Tibial artery (tissue), 4 donors: ENCODE measurements at regions not wholly inside any gene's neighbourhood (a gene's known extent, or its start where the extent isn't known, plus 50 kb on each side); places are given as distances from the start of the nearest gene placed in this dataset.

Source experiments
- DNase-seq, 2 donors: peaks; one replicate each; pipeline ENCODE4 v3.0.0-alpha.2; 2019
- H3K27ac ChIP-seq, 2 donors: fragments of 200-600 bp; sonication (generic) in 1 of 2; 1 replicate in 1 of 2; 2 replicates in 1 of 2; pipeline ENCODE4 v1.5.1; 2018 to 2019; ENCODE audit warnings: mild to moderate bottlenecking in 1 of 2
- H3K27me3 ChIP-seq, 2 donors: fragments of 200-600 bp; sonication (generic) in 1 of 2; one replicate each; pipeline versions ENCODE4 v1.5.1 to v1.6.0; 2016 to 2019
- H3K36me3 ChIP-seq, 3 donors: fragments of 200-600 bp; sonication (generic) in 2 of 3; one replicate each; pipeline ENCODE4 v1.5.1; 2016 to 2019; ENCODE audit warnings: mild to moderate bottlenecking in 2 of 3
- H3K4me1 ChIP-seq, 4 donors: fragments of 200-600 bp; sonication (generic) in 2 of 4; 1 replicate in 3 of 4; 2 replicates in 1 of 4; pipeline ENCODE4 v1.5.1; 2016 to 2019
- H3K4me3 ChIP-seq, 2 donors: fragments of 200-600 bp; sonication (generic) in 1 of 2; 1 replicate in 1 of 2; 2 replicates in 1 of 2; pipeline ENCODE4 v1.5.1; 2018 to 2019; ENCODE audit warnings: mild to moderate bottlenecking in 2 of 2
- H3K9me3 ChIP-seq, 3 donors: fragments of 200-600 bp; sonication (generic) in 1 of 3; one replicate each; pipeline ENCODE4 v1.5.1; 2016 to 2019
- intact Hi-C: fragments of 100-400 bp; cut with DNase I; formaldehyde crosslinking; loops from one replicate; pipeline ENCODE4 v1.15.0; 2023; ENCODE audit warnings: low total_unique reads
- TF ChIP-seq, protein P1 (sequence below), 2 experiments: fragments of 200-600 bp in 1 of 2; fragments of 450-650 bp in 1 of 2; IDR thresholded peaks; one replicate each; pipeline ENCODE4 v1.5.1; 2017 to 2019; ENCODE audit warnings: antibody characterized with exemption in 2 of 2, mild to moderate bottlenecking in 1 of 2, moderate library complexity in 1 of 2

- no peaks in the 10 kb centered on the region for H3K36me3 ChIP-seq
- no peak overlapping the region for H3K27ac ChIP-seq
- TF ChIP-seq, protein P1, sequence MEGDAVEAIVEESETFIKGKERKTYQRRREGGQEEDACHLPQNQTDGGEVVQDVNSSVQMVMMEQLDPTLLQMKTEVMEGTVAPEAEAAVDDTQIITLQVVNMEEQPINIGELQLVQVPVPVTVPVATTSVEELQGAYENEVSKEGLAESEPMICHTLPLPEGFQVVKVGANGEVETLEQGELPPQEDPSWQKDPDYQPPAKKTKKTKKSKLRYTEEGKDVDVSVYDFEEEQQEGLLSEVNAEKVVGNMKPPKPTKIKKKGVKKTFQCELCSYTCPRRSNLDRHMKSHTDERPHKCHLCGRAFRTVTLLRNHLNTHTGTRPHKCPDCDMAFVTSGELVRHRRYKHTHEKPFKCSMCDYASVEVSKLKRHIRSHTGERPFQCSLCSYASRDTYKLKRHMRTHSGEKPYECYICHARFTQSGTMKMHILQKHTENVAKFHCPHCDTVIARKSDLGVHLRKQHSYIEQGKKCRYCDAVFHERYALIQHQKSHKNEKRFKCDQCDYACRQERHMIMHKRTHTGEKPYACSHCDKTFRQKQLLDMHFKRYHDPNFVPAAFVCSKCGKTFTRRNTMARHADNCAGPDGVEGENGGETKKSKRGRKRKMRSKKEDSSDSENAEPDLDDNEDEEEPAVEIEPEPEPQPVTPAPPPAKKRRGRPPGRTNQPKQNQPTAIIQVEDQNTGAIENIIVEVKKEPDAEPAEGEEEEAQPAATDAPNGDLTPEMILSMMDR (IDR thresholded peaks at IDR 0.05) = no peak
- H3K4me3 ChIP-seq = no peak overlapping the region
- no peaks in the 10 kb centered on the region for H3K9me3 ChIP-seq
- intact Hi-C loops = no loop called here
- H3K27me3 ChIP-seq = peaks cover 0 to 4% of the 10 kb centered on the region in 2 donors
- DNase-seq = no peak
- no peaks in the 10 kb centered on the region for H3K4me1 ChIP-seq
These were observed 95.6 kb upstream of the PHACTR3 start for GRCh38 chr20:59508729-59509128.

DNA sequence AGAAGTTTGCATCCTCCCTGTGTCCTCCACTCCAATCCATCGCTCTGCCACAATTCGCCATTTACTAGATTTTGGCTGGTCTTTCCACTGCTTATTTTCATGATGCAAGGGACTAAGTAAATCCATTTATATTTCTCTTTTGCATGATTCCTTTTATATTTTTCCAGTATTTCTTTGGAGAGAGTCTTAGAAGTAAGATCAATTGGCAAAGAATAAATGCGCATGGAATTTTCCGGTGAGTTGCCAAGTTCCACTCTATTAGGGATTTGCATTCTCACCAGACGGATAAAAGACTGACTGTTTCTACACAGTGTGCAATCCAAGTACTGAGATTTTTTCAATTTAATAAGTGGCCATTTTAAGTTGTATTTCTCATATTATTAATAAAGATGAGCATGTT, 91.7 kb upstream of the PHACTR3 start:
- H3K9me3 ChIP-seq = no peaks in the 10 kb centered on the region
- intact Hi-C loops = no loop called here

GRCh38 chr20:59514554-59514953, 89.8 kb upstream of the PHACTR3 start:
- Histone ChIP-seq H3K27ac (no peak overlapping the region), H3K4me3 (no peak overlapping the region), H3K9me3 (no peaks in the 10 kb centered on the region), H3K27me3 (peaks cover 0 to 57% of the 10 kb centered on the region in 2 donors), H3K36me3 (no peaks in the 10 kb centered on the region), H3K4me1 (no peaks in the 10 kb centered on the region)
- TF ChIP-seq, protein P1 (IDR thresholded peaks at IDR 0.05) = no peak
- DNase-seq = no peak
- intact Hi-C loops = no loop called here

More for the DNA sequence above, 91.7 kb upstream of the PHACTR3 start:
- no peak for DNase-seq
- H3K4me1 ChIP-seq = no peaks in the 10 kb centered on the region
- H3K4me3 ChIP-seq = no peak overlapping the region
- TF ChIP-seq, protein P1 (IDR thresholded peaks at IDR 0.05) = no peak
- no peaks in the 10 kb centered on the region for H3K36me3 ChIP-seq
- H3K27ac ChIP-seq = no peak overlapping the region
- H3K27me3 ChIP-seq = peaks cover 0 to 38% of the 10 kb centered on the region in 2 donors

DNA sequence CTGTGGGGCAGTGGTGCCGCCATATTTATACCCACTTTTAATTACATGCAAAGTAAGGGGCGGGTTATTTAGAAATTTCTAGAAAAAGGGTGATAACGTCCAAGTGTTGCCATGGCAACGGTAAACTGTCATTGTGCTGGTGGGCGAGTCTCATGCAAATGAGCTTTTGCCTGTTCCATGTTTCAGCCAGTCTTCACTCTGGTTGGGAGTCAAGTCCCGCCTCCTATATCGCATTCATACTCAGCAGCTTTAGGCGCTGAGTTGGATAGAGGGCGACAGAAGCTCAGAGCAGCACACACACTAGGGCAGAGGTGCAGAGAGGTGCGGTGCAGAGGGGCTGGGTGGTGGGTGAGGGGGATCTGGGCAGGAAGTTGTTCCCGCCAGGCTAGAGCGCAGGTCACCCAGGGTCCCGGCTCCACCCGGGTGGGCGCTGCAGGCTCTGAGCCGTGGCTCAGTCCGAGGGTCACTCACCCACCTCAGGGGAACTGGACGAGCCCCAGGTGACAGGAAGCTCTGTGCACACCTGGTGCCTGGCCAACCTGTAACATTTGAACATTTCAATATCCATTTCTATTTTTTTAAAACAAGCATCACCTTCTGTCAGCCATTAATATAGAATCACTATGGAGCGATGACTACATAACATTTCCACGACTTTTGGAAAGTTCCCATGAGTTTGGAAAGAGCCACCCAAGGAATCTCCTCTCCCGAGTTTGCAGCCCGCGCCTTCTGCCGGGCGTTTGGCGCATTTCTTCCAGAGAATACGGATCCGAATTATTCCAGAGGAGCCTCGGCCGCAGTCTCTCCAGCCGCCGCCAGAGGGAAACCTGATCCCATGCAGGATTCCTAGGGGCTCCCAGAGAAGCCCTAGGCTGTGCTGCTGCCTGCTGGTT, 89.1 kb upstream of the PHACTR3 start:
- H3K27me3 ChIP-seq = peaks cover 0 to 64% of the 10 kb centered on the region in 2 donors
- intact Hi-C loops = no loop called here
- H3K36me3 ChIP-seq = no peaks in the 10 kb centered on the region
- TF ChIP-seq, protein P1 (IDR thresholded peaks at IDR 0.05) = peak; percentile 49 to 58
- H3K4me3 ChIP-seq = no peak overlapping the region
- no peaks in the 10 kb centered on the region for H3K9me3 ChIP-seq
- DNase-seq = peak in 1 of 2 donors; percentile 54
- H3K4me1 ChIP-seq = no peaks in the 10 kb centered on the region
- H3K27ac ChIP-seq = no peak overlapping the region

GRCh38 chr20:59515906-59516209, 88.5 kb upstream of the PHACTR3 start:
- no peaks in the 10 kb centered on the region for H3K9me3 ChIP-seq
- H3K27me3 ChIP-seq = peaks cover 0 to 70% of the 10 kb centered on the region in 2 donors
- DNase-seq = no peak
- H3K27ac ChIP-seq = no peak overlapping the region
- intact Hi-C loops = no loop called here
- TF ChIP-seq, protein P1 (IDR thresholded peaks at IDR 0.05) = peak in 1 of 2 experiments; percentile 1
- H3K4me3 ChIP-seq = no peak overlapping the region
- H3K4me1 ChIP-seq = no peaks in the 10 kb centered on the region
- H3K36me3 ChIP-seq = no peaks in the 10 kb centered on the region
